IMR-90 (cell line): ENCODE measurements at regions not wholly inside any gene's neighbourhood (a gene's known extent, or its start where the extent isn't known, plus 50 kb on each side); places are given as distances from the start of the nearest gene placed in this dataset.

ENCODE experiments used
- ATAC-seq: fragments of 200-7000 bp; cut with Tn5 transposase; 2 replicates; pipeline ENCODE4 v1.9.1; 2020; ENCODE audit warnings: low read depth, mild to moderate bottlenecking, moderate library complexity
- BruUV-seq: library from RNA; stranded (reverse); fragments of 400-500 nt; replicated peaks from 2 replicates; lab custom pipeline; 2021; lab: Mats Ljungman, UMichigan
- CTCF ChIA-PET: fragments of 300-600 bp; formaldehyde crosslinking; extraction: SDS; loops from one replicate; lab custom pipeline; 2021; ENCODE audit warnings: antibody characterized with exemption; lab: Yijun Ruan, JAX
- POLR2A ChIA-PET: fragments of 300-600 bp; sonication (Branson Sonifier 250); formaldehyde crosslinking; loops from one replicate; lab custom pipeline; 2022; ENCODE audit warnings: antibody characterized with exemption; ENCODE audit not compliant: unreplicated experiment; lab: Charles Lee
- DNase-seq: peaks from one replicate; pipeline ENCODE4 v3.0.0; 2013
- H2AFZ ChIP-seq: replicated peaks from 2 replicates; pipeline ENCODE3; 2013; ENCODE audit warnings: low read length, mild to moderate bottlenecking; ENCODE audit not compliant: poor library complexity
- H2AK5ac ChIP-seq: 2 replicates; pipeline ENCODE4 v1.6.1; 2013; ENCODE audit warnings: low read depth, low read length, inconsistent platforms
- H2AK9ac ChIP-seq: replicated peaks from 2 replicates; pipeline ENCODE3; 2013; ENCODE audit warnings: mild to moderate bottlenecking, low read depth, low read length, moderate library complexity; ENCODE audit not compliant: poor library complexity
- H2BK120ac ChIP-seq: 2 replicates; pipeline ENCODE4 v1.6.1; 2013; ENCODE audit warnings: low read depth, low read length, inconsistent platforms
- H2BK15ac ChIP-seq: 3 replicates; pipeline ENCODE4 v1.6.1; 2013; ENCODE audit warnings: low read depth, low read length, inconsistent platforms
- H2BK20ac ChIP-seq: 2 replicates; pipeline ENCODE4 v1.6.1; 2013; ENCODE audit warnings: low read depth, mild to moderate bottlenecking, inconsistent platforms, low read length, moderate library complexity
- H2BK5ac ChIP-seq: 2 replicates; pipeline ENCODE4 v1.6.1; 2013; ENCODE audit warnings: mild to moderate bottlenecking, low read depth, low read length, inconsistent platforms; ENCODE audit not compliant: poor library complexity, severe bottlenecking
- H3K14ac ChIP-seq: replicated peaks from 2 replicates; pipeline ENCODE4 v1.6.1; 2013; ENCODE audit warnings: low read depth, low read length, inconsistent platforms
- H3K18ac ChIP-seq: 2 replicates; pipeline ENCODE4 v1.6.1; 2013; ENCODE audit warnings: low read depth, low read length, control low read depth
- H3K23ac ChIP-seq: 2 replicates; pipeline ENCODE4 v1.6.1; 2013; ENCODE audit warnings: low read depth, low read length, inconsistent platforms
- H3K27ac ChIP-seq: 2 replicates; pipeline ENCODE4 v1.5.1; 2013; ENCODE audit warnings: mild to moderate bottlenecking, control low read depth, low read length; ENCODE audit not compliant: insufficient read depth
- H3K27me3 ChIP-seq: 2 replicates; pipeline ENCODE4 v1.6.1; 2013; ENCODE audit warnings: low read length; ENCODE audit not compliant: control insufficient read depth, insufficient read depth
- H3K36me3 ChIP-seq: 2 replicates; pipeline ENCODE4 v1.6.1; 2013; ENCODE audit warnings: low read length, mixed read lengths; ENCODE audit not compliant: control insufficient read depth, insufficient read depth
- H3K4ac ChIP-seq: 2 replicates; pipeline ENCODE4 v1.6.1; 2013; ENCODE audit warnings: low read depth, low read length, inconsistent platforms
- H3K4me1 ChIP-seq: 2 replicates; pipeline ENCODE4 v1.6.1; 2013; ENCODE audit warnings: low read length, mixed read lengths; ENCODE audit not compliant: control insufficient read depth, insufficient read depth
- H3K4me2 ChIP-seq: 2 replicates; pipeline ENCODE4 v1.6.1; 2013; ENCODE audit warnings: low read depth, mild to moderate bottlenecking, control low read depth, low read length, moderate library complexity
- H3K4me3 ChIP-seq: 2 replicates; pipeline ENCODE4 v1.5.1; 2013; ENCODE audit warnings: low read depth, mild to moderate bottlenecking, control low read depth, low read length, moderate library complexity; ENCODE audit not compliant: insufficient read depth
- H3K56ac ChIP-seq: 2 replicates; pipeline ENCODE4 v1.6.1; 2013; ENCODE audit warnings: low read length, inconsistent platforms; ENCODE audit not compliant: insufficient read depth; ENCODE audit errors: extremely low read depth
- H3K79me1 ChIP-seq, 2 experiments: 2 replicates each; pipeline ENCODE4 v1.6.1; 2013; ENCODE audit warnings: low read length in 2 of 2, inconsistent platforms in 1 of 2, low read depth in 1 of 2
- H3K9ac ChIP-seq: 2 replicates; pipeline ENCODE4 v1.6.1; 2013; ENCODE audit warnings: low read depth, low read length, control low read depth
- H3K9me1 ChIP-seq: 2 replicates; pipeline ENCODE4 v1.6.1; 2013; ENCODE audit warnings: low read length, inconsistent platforms; ENCODE audit not compliant: insufficient read depth
- H3K9me3 ChIP-seq: 2 replicates; pipeline ENCODE4 v1.6.1; 2013; ENCODE audit warnings: low read length; ENCODE audit not compliant: control insufficient read depth, insufficient read depth
- H4K20me1 ChIP-seq: 2 replicates; pipeline ENCODE4 v1.6.1; 2013; ENCODE audit warnings: low read length, inconsistent platforms; ENCODE audit not compliant: insufficient read depth
- H4K5ac ChIP-seq: 2 replicates; pipeline ENCODE4 v1.6.1; 2013; ENCODE audit warnings: mild to moderate bottlenecking, low read depth, low read length, control low read depth
- H4K8ac ChIP-seq, 2 experiments: 2 replicates each; pipeline ENCODE4 v1.6.1; 2013; ENCODE audit warnings: low read depth in 2 of 2, low read length in 2 of 2, control low read depth in 1 of 2, inconsistent platforms in 1 of 2
- H4K91ac ChIP-seq: 2 replicates; pipeline ENCODE4 v1.6.1; 2013; ENCODE audit warnings: low read depth, low read length, inconsistent platforms; ENCODE audit not compliant: insufficient read depth
- CEBPB ChIP-seq: IDR thresholded peaks from 2 replicates; pipeline ENCODE4 v1.6.1; 2012; ENCODE audit warnings: low read depth, low read length, improper control_type of control experiment
- CHD1 ChIP-seq: IDR thresholded peaks from 2 replicates; pipeline ENCODE4 v1.6.1; 2012; ENCODE audit warnings: low read depth, low read length, improper control_type of control experiment
- ELK1 ChIP-seq: fragments of 150-350 bp; IDR thresholded peaks from 2 replicates; pipeline ENCODE4 v1.6.1; 2016; ENCODE audit warnings: low read depth, mild to moderate bottlenecking, low read length, moderate library complexity, borderline replicate concordance
- FOS ChIP-seq: fragments of 150-350 bp; IDR thresholded peaks from 2 replicates; pipeline ENCODE4 v1.6.1; 2016; ENCODE audit warnings: low read depth, low read length
- MXI1 ChIP-seq: IDR thresholded peaks from 2 replicates; pipeline ENCODE4 v1.6.1; 2012; ENCODE audit warnings: low read depth, mild to moderate bottlenecking, low read length, moderate library complexity, borderline replicate concordance
- NFE2L2 ChIP-seq: fragments of 150-350 bp; IDR thresholded peaks from 2 replicates; pipeline ENCODE4 v1.6.1; 2016; ENCODE audit warnings: low read depth, mild to moderate bottlenecking, low read length
- POLR2A ChIP-seq: IDR thresholded peaks from 2 replicates; pipeline ENCODE4 v1.6.1; 2012; ENCODE audit warnings: mild to moderate bottlenecking, low read depth, low read length
- RAD21 ChIP-seq: IDR thresholded peaks from 2 replicates; pipeline ENCODE4 v1.6.1; 2012; ENCODE audit warnings: low read length, improper control_type of control experiment
- RCOR1 ChIP-seq: IDR thresholded peaks from 2 replicates; pipeline ENCODE4 v1.6.1; 2012; ENCODE audit warnings: mild to moderate bottlenecking, low read length, improper control_type of control experiment; ENCODE audit not compliant: insufficient replicate concordance
- WGBS, 2 experiments: methylation state at CpG; one replicate each; pipeline versions ENCODE4 v1.1.5 to v1.1.7; 2013; ENCODE audit warnings: missing lambda C conversion rate in 2 of 2; ENCODE audit not compliant: insufficient read length in 1 of 2; ENCODE audit errors: extremely low coverage in 2 of 2; 5-methylcytosine and 5-hydroxymethylcytosine counted together
- dilution Hi-C: fragments of 300-500 bp; cut with HindIII; formaldehyde crosslinking; loops from one replicate; pipeline ENCODE4 v1.14.3; 2018; ENCODE audit warnings: low sequenced_read_pairs; ENCODE audit not compliant: unreplicated experiment
- in situ Hi-C: fragments of 300-500 bp; cut with MboI; formaldehyde crosslinking; loops from 3 replicates; pipeline ENCODE4 v1.14.3; 2019; ENCODE audit warnings: low sequenced_read_pairs, inconsistent platforms, mixed read lengths
- intact Hi-C: fragments of 100-400 bp; cut with micrococcal nuclease; formaldehyde crosslinking; loops from 2 replicates; pipeline ENCODE4 v1.10.0; 2022

- Histone ChIP-seq H2BK15ac (peak overlapping the region; percentile 15; the same call in 1 of the 3 replicates), H3K27ac (no peak overlapping the region), H4K5ac (no peak overlapping the region), H3K56ac (no peak overlapping the region), H3K14ac (no peak overlapping the region), H3K4ac (peak overlapping the region; percentile 84; the same call in 1 of the 2 replicates), H2AK9ac (no peak overlapping the region), H3K4me1 (peaks cover 17% of the 10 kb centered on the region), H3K4me3 (no peak overlapping the region), H4K8ac (peak overlapping the region in 1 of 2 experiments; percentile 32; a peak in 1 of 4 replicates), H3K23ac (no peak overlapping the region), H3K27me3 (no peaks in the 10 kb centered on the region), H3K18ac (no peak overlapping the region), H2AK5ac (0 out of 2 replicates have a peak overlapping the region, but pooled peaks have one; percentile 29), H2BK120ac (peak overlapping the region; percentile 14; the same call in 1 of the 2 replicates), H3K4me2 (no peak overlapping the region), H4K91ac (no peak overlapping the region; the same call in 1 of the 2 replicates), H3K9ac (no peak overlapping the region), H3K9me1 (peaks cover 22% of the 10 kb centered on the region), H3K36me3 (no peaks in the 10 kb centered on the region), H4K20me1 (no peaks in the 10 kb centered on the region), H3K9me3 (no peaks in the 10 kb centered on the region), H2AFZ (no peak overlapping the region), H2BK20ac (no peak overlapping the region), H2BK5ac (no peak overlapping the region), H3K79me1 (peaks cover 0 to 6% of the 10 kb centered on the region in 2 experiments; a peak in 1 of 4 replicates)
- ChIA-PET CTCF (interaction anchor here (0.6 to 1.9 kb wide), 2 partner anchors 413 to 648 kb away, joined by 3 to 6 read pairs; no protein-coding TSS in a partner anchor), POLR2A (no interaction called here)
- DNase-seq (no peak), ATAC-seq (no peak)
- no TSS peak for BruUV-seq
- TF ChIP-seq NFE2L2 (no peak), FOS (no peak), RAD21 (no peak), POLR2A (no peak), CHD1 (no peak), MXI1 (no peak), CEBPB (no peak), RCOR1 (no peak), ELK1 (no peak)
- dilution Hi-C loops (no loop called here), in situ Hi-C loops (no loop called here), intact Hi-C loops (no loop called here)
- WGBS, 2 experiments = no CpG with 5 or more reads among the region's 2 CpGs
Observed at GRCh38 chr7:41048771-41049170, 654.1 kb downstream of the INHBA start.
